Stimulated activated CD4-positive, alpha-beta T cell treated with anti-CD3 and anti-CD28 coated beads, Interleukin-4, amount 100 ng/mL, for 1 hour (primary cell): ENCODE measurements at regions not wholly inside any gene's neighbourhood (a gene's known extent, or its start where the extent isn't known, plus 50 kb on each side); places are given as distances from the start of the nearest gene placed in this dataset.

Source experiments
- DNase-seq: peaks from one replicate; pipeline ENCODE4 v3.0.0-alpha.2; 2020

- no peak for DNase-seq
These were observed 279.6 kb upstream of the PITRM1 start for GRCh38 chr10:3452173-3452626.

GRCh38 chr10:3451516-3452172 is 279.1 kb upstream of the PITRM1 start:
- no peak for DNase-seq

DNA sequence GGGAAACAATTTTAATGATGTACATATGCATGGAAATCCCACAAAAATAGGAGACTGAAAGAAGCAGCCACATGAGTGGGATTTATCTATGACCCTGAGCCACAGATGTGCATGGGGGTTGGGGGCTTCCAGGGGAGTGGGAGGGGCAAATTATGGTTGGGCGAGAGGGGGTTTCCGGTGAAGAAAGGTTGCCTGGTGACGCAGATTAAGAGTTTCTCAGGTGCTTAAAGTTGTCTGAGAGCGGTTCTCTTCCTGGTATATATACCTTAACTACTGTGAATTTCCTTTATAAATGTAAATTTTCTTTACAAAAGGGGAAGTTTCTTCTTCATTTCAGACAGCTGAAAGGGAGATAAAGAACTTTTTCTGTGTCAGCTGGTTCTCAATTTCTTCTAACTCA is 273.6 kb upstream of the PITRM1 start:
- DNase-seq, result no peak

- DNase-seq, result no peak
These were observed 273.1 kb upstream of the PITRM1 start for GRCh38 chr10:3445648-3446047.

- DNase-seq, result no peak
These were observed 269.9 kb upstream of the PITRM1 start for GRCh38 chr10:3442451-3442990.

GRCh38 chr10:3439183-3439582 is 266.6 kb upstream of the PITRM1 start:
- DNase-seq, result no peak

GRCh38 chr10:3438606-3439005 is 266.0 kb upstream of the PITRM1 start:
- no peak for DNase-seq

GRCh38 chr10:3435671-3436070 is 263.1 kb upstream of the PITRM1 start:
- no peak for DNase-seq

DNA sequence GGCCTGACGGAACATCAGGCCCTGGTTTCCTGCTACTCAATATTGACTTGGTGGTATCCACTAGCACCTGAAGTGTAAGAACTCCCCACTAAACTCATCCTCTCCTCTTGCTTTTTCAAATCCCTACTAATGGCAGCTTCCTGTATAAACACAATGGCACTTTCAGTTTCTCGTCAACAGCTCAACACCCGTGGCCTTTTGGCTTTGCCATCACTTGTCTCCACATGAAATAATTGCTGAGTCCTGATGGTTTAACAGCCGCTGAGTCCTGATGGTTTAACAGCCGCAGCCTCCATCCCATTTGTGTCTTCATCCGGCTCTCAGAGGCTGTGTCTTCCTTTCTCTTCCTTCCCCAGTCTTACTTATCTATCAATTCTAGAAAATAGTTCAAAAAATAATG is 261.4 kb upstream of the PITRM1 start:
- no peak for DNase-seq

DNA sequence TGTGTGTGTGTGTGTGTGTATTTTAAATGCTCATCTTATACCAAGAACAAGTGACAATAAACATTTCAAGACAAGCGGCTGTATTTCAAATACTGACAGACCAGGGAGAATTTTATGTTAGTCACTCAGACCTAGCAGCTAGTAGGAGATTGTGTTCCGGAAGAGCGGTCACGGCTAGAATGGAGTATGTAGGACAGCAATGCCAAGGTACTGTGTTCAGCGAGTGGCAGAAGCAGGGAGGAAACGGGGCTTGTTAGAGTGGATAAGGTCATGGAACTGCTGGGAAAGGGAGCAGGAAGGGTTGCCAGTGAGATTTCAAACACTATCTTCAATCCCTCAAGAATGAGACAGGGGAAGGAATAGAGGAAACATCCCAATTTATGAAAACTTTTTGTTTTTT is 260.5 kb upstream of the PITRM1 start:
- DNase-seq, result no peak

DNA sequence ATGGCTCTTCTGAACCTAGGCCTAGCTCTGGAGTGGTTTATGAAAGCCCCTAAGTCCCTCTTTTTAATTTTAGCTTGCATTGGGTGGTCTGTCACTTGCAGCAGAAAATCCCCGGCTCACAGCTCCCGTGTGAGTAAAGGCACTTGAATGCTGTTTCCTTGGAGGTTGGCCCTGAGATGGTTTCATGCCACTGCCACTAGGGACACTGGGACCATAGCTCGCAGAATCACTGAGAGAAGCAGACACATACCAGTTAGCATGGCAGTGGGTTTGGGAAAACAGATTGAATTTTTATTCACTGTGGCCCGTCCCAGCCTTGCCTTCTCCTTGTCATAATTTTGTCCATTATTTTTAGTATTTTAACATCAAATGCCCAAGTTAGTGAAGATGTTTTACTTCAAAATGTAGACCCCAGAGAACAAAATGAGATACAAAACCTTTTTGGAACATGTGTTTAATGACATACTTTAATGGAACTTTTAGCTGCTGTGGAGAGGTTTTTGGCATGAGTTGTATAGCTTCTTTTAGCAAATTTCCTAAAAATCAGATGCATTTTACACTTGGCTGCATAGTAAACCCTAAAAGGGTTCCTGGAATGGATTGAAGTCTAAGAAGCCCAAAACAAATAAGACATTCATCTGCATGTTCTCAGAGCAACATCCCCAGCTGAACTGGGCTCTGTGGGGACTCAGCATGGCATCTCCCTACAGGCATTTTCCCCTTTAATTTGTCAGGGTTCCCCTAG is 259.7 kb upstream of the PITRM1 start:
- no peak for DNase-seq

DNA sequence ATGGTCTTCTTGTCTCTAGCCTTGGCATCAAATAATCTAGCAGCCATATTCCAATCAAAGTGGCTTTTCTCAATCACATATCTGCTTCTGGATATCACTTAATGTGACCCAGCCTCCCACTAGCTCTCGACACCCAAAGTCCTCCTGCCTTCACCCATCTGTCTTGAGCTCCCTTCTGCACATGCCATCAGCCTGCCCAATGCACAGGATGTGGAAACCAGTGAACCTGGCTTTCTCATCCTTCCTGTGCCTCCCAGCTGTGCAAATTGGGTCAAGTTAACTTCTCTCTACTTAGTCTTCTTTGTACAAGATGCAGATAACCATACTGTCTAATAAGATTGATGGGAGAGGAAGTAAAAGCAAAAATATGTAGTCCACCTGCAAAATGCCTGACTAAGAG is 257.9 kb upstream of the PITRM1 start:
- DNase-seq, result no peak

DNA sequence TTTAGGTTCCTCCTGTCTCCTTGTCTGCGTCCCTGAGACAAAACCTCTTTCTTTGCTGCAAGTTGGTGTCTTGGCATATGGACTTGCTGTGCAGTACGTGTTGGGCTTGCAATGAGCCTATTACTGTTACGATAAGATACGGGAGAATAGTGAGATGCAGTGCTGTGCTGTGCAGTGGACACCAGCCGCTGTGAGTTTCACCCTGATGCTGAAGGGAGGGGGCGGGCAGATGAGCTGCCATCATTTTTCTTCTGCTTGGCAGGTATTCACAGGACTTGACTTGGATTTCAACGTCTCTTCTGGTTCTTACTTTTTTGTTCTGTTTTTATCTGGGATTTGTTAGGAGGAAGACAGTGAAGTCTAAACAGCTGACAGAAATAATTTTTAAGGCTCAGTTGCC is 257.1 kb upstream of the PITRM1 start:
- DNase-seq, result no peak

- no peak for DNase-seq
These were observed 256.2 kb upstream of the PITRM1 start for GRCh38 chr10:3428826-3429225.

DNA sequence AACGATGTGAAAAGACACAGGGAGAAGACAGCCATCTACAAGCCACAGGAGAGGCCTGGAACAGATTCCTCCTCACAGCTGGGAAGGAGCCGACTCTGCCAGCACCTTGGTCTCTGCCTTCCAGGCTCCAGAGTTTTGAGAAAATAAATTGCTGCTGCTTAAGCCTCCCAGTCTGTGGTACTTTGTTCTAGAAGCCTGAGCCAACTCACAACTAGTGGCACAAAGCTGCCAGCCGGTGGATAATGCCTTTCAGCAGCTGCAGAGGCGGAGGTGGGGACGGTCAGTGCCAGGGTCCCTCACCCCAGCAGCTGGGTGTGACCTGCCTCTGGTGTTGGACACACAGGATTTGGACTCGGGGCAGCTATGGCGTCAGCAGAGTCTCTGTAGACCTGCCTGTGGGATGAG is 255.4 kb upstream of the PITRM1 start:
- no peak for DNase-seq

DNA sequence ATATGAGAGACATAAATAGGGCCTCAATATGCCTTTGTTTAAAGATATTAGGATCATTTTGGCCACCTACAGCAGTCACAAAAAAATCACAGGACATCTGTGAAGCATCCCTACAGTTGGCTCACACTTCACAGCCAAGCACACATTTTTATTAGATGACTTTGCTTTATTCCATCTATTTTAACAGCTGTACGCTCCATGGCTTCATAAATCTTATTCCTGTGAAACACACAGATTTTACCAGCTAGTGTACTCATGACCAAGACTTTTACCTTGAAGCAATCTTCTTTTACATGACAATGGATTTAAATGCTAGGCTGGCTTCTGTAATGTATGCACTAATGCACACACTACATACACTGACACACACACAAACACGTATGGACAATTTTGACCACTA is 254.8 kb upstream of the PITRM1 start:
- DNase-seq, result no peak

GRCh38 chr10:3426190-3426845 is 253.7 kb upstream of the PITRM1 start:
- no peak for DNase-seq

- DNase-seq, result no peak
These were observed 253.1 kb upstream of the PITRM1 start for GRCh38 chr10:3425716-3426115.

DNA sequence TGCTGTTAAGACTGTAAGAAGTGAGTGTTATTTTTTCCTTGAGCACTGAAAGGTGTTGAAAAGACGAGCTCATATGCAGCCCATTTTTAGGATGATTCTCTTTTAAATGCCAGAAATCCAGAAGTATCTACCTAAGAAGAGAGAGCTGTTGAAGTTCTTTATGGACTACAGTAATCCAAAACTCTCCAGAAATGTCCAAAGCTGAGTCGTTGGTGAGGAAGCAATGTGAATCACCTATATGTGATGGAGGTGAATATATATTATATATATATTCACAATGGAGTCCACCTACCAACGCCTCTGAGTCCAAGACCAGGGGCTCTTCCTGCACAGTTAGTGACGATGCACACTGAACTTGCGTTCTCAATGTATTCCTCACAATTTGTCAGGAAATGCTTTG is 252.7 kb upstream of the PITRM1 start:
- DNase-seq, result no peak

DNA sequence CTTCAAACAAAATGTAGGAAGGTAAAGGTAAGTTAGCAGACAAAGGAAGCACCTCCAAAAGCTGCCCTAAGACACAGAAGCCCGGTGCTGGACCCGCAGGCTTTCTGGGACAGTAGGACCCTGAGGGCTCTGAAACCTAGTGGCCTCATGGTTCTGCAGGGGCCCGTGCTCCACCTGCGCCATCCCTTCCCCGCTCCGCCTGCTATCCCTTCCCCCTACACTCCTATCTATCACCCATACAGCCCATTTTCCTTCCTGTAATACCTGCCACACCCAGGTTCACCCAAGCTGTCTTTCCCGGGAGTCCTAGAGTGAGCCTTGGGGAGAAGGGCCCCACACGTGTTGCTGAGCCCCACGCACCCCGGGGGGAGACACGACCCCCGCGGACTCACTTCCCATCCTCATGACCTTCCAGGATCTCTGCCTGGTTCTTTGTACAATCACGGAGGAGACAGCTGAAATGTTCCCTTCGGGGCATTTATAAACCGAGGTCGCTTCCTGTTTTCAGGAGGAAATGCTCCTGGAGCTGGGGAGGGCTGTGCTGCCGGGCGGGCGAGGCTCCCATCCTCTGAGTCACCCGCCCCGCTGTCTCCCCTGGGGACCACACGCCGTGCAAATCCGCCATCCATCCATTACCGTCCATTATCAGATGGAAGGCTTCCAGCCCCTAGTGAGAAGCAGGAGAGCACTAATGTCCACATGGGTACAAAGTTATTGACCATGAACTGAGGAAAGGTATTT is 251.7 kb upstream of the PITRM1 start:
- no peak for DNase-seq

DNA sequence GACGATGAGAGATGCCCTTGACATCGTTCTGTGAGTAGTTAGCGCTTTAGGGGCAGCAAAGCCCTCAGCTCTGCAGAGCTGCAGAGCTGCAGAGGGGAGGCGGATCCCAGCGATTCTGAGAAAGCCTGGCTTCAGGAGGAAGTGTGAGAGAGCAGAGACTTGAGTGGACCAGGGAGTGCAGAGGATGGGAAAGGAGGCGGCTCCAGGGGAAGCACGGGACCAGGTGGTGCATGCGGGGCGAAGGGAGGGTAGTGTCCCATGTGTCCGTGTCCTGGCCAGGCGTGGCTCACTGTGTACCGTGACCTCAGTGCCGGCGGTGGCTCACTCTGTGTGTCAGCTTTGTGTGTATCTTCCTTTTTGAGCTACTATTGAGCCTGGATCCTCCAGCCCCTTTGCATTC is 250.8 kb upstream of the PITRM1 start:
- DNase-seq, result no peak

DNA sequence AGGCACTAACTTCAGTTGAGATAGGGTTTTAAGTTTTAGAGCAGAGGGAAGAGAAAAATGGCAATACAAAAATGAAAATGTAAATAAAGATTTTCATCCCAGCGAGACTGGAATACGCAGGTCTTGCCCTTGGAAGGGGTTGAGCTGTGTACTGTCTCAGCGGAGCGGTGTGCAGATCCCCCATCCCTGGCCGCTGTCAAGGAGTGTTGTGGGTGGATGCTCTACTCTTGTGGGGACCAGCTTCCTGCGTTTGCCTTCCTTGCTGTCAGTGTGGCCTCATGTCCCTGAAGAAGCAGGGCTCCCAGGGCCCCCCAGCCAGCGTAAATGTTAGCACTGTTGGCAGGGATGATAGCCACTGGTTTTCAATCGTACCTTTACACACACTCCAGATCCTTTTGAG is 249.7 kb upstream of the PITRM1 start:
- no peak for DNase-seq

DNA sequence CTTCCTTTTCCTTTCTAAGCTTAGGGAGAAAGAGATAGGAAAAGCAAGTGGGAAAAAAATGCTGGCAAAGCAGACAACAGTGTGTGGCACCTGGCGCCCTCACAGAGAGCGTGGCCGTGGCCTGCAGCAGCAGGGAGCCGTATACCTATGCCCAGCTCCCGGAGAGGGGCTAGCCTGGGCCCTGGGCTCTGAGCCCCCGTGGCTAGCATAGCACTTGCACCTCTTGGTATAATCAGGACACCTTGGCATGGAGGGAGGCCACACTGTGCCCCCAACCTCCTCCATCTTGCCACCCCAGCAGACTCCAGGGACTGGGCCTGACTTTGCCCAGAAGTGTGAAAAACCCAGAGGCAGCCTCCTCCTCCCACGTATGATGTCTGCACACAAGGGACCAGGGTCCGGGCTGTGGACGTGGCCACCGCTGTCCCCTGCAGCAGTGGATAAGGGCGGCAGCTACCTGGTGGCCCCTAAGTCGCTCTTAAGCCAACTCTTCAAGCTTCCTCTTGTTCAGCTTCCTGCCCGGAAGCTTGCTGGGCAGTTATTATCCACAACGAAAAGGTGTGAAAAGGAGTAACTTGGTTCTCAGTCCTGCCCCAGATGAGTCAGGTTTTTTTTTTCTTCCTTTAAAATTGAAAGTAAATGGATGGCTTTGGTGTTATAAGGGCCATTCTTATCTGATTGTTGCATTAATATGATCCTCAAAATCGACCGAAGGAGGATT is 249.1 kb upstream of the PITRM1 start:
- no peak for DNase-seq
